Heart left ventricle (tissue), 13 donors: ENCODE measurements at regions not wholly inside any gene's neighbourhood (a gene's known extent, or its start where the extent isn't known, plus 50 kb on each side); places are given as distances from the start of the nearest gene placed in this dataset.

ENCODE experiments used
- POLR2A ChIP-seq, 2 donors: fragments of 450-650 bp; IDR thresholded peaks; one replicate each; pipeline ENCODE4 v1.6.1; 2017; ENCODE audit warnings: antibody characterized with exemption in 2 of 2, mild to moderate bottlenecking in 2 of 2, moderate library complexity in 2 of 2
- TF ChIP-seq, protein P1 (sequence below), 12 donors: fragments of 200-600 bp; sonication (generic) in 4 of 12; IDR thresholded peaks; one replicate each; pipeline versions ENCODE4 v1.5.0 to v1.8.0; 2018 to 2022; ENCODE audit warnings: antibody characterized with exemption in 12 of 12, mild to moderate bottlenecking in 5 of 12
- donor health status: ischemic (EF 13 %, LVEDD 7.1; RV severe dilation, severe dysfunction).
- donor health status: DM: no; HTN: yes; CAD: no.
- donor health status: DM: no; HTN: no; CAD: no.
- donor health status: ischemic (EF 25% LVEDD 6.9; RV normal size, moderate dysfunction).
- donor health status: ischemic (EF 25% LVEDD 5.7; RV mildly dilated, moderate dysfunction).
- donor health status: ischemic (EF 35%, LVEDD 5.7; RV mildly dilated, moderate dysfunction).
- donor health status: nonischemic (EF 11% LVEDD 7.7; RV severe dilation, severe dysfunction).
- donor health status: DM: yes; HTN: yes; CAD: no.
- donor health status: PGD.
- donor health status: ischemic (EF 29% LVEDD 5.4; RV normal size, mild dysfunction).
- donor health status: nonischemic (EF 23%, LVEDD 6.1; RV moderate dilation, normal function).

GRCh38 chr6:148143771-148144170 is 198.9 kb upstream of the SASH1 start:
- TF ChIP-seq, protein P1, sequence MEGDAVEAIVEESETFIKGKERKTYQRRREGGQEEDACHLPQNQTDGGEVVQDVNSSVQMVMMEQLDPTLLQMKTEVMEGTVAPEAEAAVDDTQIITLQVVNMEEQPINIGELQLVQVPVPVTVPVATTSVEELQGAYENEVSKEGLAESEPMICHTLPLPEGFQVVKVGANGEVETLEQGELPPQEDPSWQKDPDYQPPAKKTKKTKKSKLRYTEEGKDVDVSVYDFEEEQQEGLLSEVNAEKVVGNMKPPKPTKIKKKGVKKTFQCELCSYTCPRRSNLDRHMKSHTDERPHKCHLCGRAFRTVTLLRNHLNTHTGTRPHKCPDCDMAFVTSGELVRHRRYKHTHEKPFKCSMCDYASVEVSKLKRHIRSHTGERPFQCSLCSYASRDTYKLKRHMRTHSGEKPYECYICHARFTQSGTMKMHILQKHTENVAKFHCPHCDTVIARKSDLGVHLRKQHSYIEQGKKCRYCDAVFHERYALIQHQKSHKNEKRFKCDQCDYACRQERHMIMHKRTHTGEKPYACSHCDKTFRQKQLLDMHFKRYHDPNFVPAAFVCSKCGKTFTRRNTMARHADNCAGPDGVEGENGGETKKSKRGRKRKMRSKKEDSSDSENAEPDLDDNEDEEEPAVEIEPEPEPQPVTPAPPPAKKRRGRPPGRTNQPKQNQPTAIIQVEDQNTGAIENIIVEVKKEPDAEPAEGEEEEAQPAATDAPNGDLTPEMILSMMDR (IDR thresholded peaks at IDR 0.05) = no peak
- no peak for TF ChIP-seq POLR2A (IDR thresholded peaks at IDR 0.05)
